ENCODE measurements at regions not wholly inside any gene's neighbourhood (a gene's known extent, or its start where the extent isn't known, plus 50 kb on each side); places are given as distances from the start of the nearest gene placed in this dataset.

DNA sequence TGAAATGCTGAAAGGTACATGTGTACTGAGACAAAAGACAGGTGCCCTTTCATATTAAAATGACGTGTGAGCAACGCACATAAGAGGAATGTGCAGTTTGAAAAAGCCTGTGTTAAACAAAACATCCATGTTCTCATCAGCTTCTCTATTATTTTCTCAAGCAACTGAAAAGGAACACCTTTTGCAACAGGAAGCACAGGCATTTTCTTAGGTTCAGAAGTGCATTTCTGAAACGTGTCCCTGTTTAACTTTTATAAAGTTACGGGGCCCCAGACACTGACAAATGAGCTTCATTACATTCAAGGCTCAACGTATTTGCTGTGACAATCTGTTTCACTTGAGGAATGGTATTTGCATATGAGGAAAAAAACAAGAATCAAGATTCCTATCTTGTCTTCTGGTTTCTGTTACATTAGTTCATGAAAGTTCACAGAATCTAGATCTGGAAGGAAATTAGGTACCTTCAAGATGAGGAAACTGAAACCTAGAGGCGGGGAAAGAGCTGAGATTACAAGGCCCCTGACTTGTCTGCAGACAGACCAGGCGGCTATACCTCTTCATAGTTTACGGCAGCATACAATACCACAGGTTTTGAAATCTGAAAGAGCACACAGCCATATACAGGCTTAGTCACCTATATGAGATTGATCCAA lies 431.7 kb downstream of the KLF12 start:
- DNase-seq (ENCODE audit: insufficient read length, low spot score): no peak
- TF ChIP-seq, protein P1, sequence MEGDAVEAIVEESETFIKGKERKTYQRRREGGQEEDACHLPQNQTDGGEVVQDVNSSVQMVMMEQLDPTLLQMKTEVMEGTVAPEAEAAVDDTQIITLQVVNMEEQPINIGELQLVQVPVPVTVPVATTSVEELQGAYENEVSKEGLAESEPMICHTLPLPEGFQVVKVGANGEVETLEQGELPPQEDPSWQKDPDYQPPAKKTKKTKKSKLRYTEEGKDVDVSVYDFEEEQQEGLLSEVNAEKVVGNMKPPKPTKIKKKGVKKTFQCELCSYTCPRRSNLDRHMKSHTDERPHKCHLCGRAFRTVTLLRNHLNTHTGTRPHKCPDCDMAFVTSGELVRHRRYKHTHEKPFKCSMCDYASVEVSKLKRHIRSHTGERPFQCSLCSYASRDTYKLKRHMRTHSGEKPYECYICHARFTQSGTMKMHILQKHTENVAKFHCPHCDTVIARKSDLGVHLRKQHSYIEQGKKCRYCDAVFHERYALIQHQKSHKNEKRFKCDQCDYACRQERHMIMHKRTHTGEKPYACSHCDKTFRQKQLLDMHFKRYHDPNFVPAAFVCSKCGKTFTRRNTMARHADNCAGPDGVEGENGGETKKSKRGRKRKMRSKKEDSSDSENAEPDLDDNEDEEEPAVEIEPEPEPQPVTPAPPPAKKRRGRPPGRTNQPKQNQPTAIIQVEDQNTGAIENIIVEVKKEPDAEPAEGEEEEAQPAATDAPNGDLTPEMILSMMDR (IDR thresholded peaks at IDR 0.05; ENCODE audit: insufficient read depth, missing control alignments): no peak
- FAIRE-seq: no peak

GRCh38 chr13:73701160-73701559 lies 433.0 kb downstream of the KLF12 start:
- TF ChIP-seq, protein P1 (IDR thresholded peaks at IDR 0.05; ENCODE audit: insufficient read depth, missing control alignments): no peak
- FAIRE-seq: no peak
- no peak for DNase-seq (ENCODE audit: insufficient read length, low spot score)

DNA sequence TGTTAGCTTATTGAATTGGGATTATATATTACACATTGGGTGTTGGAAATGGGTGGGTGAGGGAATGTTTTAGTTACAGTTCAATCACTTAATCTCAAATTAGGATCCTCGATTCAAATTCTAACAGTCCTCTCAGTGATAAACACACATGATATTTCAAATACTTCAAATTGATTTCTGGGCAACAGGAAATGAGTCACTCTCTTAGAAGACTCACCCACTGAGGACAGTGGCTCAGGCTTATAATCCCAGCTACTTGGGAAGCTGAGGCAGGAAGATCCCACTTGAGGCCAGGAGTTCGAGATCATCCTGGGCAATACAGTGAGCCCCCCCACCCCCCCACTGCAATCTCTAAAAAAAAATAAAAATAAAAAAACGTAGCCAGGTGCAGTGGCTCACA lies 435.3 kb downstream of the KLF12 start:
- FAIRE-seq: no peak
- no peak for DNase-seq (ENCODE audit: insufficient read length, low spot score)
- TF ChIP-seq, protein P1 (IDR thresholded peaks at IDR 0.05; ENCODE audit: insufficient read depth, missing control alignments): no peak

DNA sequence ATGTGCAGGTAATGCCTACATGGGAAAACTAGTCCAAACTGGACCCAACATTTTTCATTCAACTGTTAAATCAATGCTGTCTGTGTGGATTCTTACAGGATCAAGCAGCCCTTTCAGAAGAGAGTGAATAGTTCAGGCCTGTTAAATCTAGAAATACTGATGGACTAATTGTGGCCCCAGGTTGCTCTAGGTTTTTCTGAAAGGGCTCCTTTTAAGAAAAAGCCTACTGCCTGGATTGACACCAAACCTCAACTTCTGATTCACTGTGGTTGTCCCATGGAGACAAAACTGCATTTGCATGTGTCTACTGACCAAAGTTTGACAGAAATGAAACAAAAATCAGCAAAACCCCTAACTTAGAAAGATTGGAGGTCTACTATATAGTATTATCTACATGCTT lies 437.0 kb downstream of the KLF12 start:
- TF ChIP-seq, protein P1 (IDR thresholded peaks at IDR 0.05; ENCODE audit: insufficient read depth, missing control alignments): no peak
- DNase-seq (ENCODE audit: insufficient read length, low spot score): no peak
- FAIRE-seq: no peak

GRCh38 chr13:73696713-73697112 lies 437.5 kb downstream of the KLF12 start:
- no peak for FAIRE-seq
- TF ChIP-seq, protein P1 (IDR thresholded peaks at IDR 0.05; ENCODE audit: insufficient read depth, missing control alignments): no peak
- no peak for DNase-seq (ENCODE audit: insufficient read length, low spot score)

- FAIRE-seq: no peak
These were observed 437.9 kb downstream of the KLF12 start for GRCh38 chr13:73696271-73696670.

DNA sequence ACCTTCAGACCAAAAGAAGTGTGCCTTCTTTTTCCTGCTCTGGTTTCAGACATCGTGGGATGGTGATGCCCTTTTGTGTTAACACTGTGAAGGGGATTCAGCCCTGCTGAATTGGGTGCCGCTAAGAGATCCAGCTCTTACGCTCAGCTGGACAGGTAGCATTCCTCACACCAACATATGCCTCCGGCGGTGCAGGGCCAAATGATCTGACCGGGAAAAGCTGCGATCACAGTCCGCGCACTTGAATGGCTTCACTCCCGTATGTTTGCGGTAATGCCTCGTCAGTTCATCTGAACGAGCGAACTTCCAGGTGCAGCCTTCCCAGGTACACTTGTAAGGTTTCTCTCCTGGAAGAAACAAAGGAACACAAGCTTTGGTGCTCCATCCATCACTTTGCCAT lies 438.9 kb downstream of the KLF12 start:
- FAIRE-seq (no peak), DNase-seq (ENCODE audit: insufficient read length, low spot score) (no peak)
- TF ChIP-seq, protein P1 (IDR thresholded peaks at IDR 0.05; ENCODE audit: insufficient read depth, missing control alignments): no peak

More at GRCh38 chr13:73696271-73696670, 437.9 kb downstream of the KLF12 start:
- no peak for DNase-seq (ENCODE audit: insufficient read length, low spot score)
- TF ChIP-seq, protein P1 (IDR thresholded peaks at IDR 0.05; ENCODE audit: insufficient read depth, missing control alignments): no peak

Measured in D721Med (cell line).